Astrocyte of the spinal cord (primary cell): ENCODE measurements at regions not wholly inside any gene's neighbourhood (a gene's known extent, or its start where the extent isn't known, plus 50 kb on each side); places are given as distances from the start of the nearest gene placed in this dataset.

Experiments
- DNase-seq: peaks from one replicate; pipeline ENCODE4 v3.0.0; 2011; ENCODE audit warnings: low read depth, low spot score
- H3K4me3 ChIP-seq: 2 replicates; pipeline ENCODE4 v1.5.1; 2011; ENCODE audit warnings: low read depth, mild to moderate bottlenecking, low read length, moderate library complexity
- in situ Hi-C: cut with HindIII; loops from 2 replicates; pipeline ENCODE4 v1.10.0; 2017; ENCODE audit warnings: low sequenced_read_pairs
- TF ChIP-seq, protein P1 (sequence below): IDR thresholded peaks from 2 replicates; pipeline ENCODE4 v1.5.1; 2012; ENCODE audit warnings: low read depth, mild to moderate bottlenecking, low read length, inconsistent platforms

- in situ Hi-C loops = no loop called here
- TF ChIP-seq, protein P1, sequence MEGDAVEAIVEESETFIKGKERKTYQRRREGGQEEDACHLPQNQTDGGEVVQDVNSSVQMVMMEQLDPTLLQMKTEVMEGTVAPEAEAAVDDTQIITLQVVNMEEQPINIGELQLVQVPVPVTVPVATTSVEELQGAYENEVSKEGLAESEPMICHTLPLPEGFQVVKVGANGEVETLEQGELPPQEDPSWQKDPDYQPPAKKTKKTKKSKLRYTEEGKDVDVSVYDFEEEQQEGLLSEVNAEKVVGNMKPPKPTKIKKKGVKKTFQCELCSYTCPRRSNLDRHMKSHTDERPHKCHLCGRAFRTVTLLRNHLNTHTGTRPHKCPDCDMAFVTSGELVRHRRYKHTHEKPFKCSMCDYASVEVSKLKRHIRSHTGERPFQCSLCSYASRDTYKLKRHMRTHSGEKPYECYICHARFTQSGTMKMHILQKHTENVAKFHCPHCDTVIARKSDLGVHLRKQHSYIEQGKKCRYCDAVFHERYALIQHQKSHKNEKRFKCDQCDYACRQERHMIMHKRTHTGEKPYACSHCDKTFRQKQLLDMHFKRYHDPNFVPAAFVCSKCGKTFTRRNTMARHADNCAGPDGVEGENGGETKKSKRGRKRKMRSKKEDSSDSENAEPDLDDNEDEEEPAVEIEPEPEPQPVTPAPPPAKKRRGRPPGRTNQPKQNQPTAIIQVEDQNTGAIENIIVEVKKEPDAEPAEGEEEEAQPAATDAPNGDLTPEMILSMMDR = no peak
- H3K4me3 ChIP-seq = no peak overlapping the region
- DNase-seq = no peak
Observed at GRCh38 chr4:123950530-123950929, 553.9 kb downstream of the SPRY1 start.

DNA sequence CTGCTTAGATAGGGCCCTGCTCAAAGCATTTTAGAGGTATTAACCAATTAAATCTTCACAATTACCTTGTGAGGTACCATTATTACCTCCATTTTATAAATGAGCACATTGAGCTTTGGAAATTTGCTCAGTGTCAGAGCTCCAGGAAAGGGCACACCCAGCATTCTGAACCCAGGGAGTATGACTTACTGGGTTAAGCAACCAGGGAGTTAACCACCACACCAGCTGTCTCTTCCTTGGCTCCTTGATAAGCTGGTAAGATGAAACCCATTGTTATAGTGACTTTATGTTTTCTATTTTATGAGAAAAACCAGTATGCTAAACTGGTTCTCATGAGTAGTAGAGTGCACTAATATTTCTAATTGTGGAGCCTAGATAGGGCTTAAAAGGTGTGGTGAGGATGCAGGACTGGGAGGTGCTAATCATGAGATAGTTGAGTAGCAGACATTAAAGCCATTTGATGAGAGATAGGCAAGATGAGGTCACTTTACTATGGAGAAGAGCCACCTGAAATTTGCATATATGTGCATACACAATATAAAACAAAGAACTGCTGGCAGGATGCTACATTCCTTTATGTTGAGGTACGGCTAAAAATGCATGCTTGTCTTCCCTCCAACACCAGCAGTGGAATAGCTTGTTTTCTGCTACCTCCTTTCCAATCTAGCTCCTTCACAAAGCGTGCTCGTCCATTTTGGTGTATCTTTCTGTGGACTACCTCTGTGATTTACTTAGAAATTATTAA is 556.1 kb downstream of the SPRY1 start:
- DNase-seq = peak; percentile 17
- TF ChIP-seq, protein P1 = no peak
- no peak overlapping the region for H3K4me3 ChIP-seq
- in situ Hi-C loops = no loop called here

GRCh38 chr4:123953566-123953965 is 557.0 kb downstream of the SPRY1 start:
- TF ChIP-seq, protein P1 = no peak
- in situ Hi-C loops = no loop called here
- no peak for DNase-seq
- no peak overlapping the region for H3K4me3 ChIP-seq

DNA sequence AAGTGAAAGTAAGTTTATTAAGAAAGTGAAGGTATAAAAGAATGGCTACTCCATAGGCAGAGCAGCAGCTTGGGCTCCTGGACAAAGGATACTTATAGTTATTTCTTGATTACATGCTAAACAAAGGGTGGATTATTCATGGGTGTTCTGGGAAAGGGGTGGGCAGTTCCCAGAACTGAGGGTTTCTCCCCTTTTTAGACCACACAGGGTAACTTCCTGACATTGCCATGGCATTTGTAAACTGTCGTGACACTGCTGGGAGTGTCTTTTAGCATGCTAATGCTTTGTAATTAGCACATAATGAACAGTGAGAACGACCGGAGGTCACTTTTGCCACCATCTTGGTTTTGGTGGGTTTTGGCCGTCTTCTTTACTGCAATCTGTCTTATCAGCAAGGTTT is 557.6 kb downstream of the SPRY1 start:
- in situ Hi-C loops = no loop called here

DNA sequence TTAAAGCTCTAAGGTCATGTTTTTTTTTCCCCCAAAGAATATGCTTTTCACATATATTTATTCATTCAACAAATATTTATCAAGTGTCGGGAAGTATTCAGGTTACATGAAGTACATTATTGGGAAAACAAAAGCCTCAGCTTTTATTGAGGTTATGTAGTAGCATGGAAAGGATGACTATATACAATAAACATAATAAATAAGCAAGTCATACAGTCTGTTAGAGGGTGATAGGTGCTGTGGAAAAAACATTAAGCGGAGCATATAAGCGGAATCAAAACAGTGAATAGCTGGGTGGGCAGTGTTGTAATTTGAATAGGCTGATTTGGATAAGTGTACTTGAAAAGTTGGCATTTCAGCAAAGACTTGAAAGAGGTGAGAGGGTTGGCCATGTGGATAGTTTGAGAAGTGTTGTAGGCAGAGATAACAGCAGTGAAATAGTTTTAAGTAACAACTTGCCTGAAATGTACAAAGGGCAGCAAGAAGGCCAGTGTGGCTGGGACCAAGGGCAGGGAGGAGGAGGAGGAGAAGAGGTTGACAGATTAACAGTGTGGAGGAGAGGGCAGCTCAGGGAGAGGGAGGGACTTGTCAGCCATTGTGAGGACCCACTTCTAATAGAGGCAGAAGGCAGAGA is 558.7 kb downstream of the SPRY1 start:
- H3K4me3 ChIP-seq = no peak overlapping the region
- in situ Hi-C loops = no loop called here
- TF ChIP-seq, protein P1 = no peak
- DNase-seq = no peak

More for the DNA sequence above, 557.6 kb downstream of the SPRY1 start:
- TF ChIP-seq, protein P1 = no peak
- no peak for DNase-seq
- H3K4me3 ChIP-seq = no peak overlapping the region

DNA sequence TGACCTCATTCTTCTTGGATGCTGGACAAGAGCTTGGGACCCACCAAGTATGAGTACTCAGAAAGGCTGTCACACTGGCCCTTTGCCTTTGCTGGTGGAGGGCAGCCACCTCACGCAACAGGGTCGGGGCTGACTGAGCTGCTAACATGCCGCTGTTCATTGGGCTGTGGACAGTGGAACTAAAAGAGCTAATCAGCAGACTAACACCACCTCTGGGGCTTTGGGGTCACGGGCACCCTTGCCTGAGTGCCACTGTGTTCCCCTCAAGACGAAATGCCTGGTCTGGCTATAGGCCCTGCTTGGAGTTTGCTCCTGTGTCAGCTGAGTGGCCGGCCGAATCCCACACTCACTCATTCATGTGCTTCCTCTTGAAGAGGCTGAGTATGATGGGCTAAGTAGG is 559.6 kb downstream of the SPRY1 start:
- TF ChIP-seq, protein P1 = no peak
- no peak overlapping the region for H3K4me3 ChIP-seq
- DNase-seq = no peak
- in situ Hi-C loops = no loop called here
